GM19455 (cell line): ENCODE measurements at regions not wholly inside any gene's neighbourhood (a gene's known extent, or its start where the extent isn't known, plus 50 kb on each side); places are given as distances from the start of the nearest gene placed in this dataset.

Source experiments
- ATAC-seq: cut with Tn5 transposase; IDR thresholded peaks from one replicate; pipeline ENCODE4 v1.9.1; 2021; ENCODE audit not compliant: unreplicated experiment

GRCh38 chr9:74309654-74310053, 187.5 kb upstream of the RORB start:
- ATAC-seq, result no peak

DNA sequence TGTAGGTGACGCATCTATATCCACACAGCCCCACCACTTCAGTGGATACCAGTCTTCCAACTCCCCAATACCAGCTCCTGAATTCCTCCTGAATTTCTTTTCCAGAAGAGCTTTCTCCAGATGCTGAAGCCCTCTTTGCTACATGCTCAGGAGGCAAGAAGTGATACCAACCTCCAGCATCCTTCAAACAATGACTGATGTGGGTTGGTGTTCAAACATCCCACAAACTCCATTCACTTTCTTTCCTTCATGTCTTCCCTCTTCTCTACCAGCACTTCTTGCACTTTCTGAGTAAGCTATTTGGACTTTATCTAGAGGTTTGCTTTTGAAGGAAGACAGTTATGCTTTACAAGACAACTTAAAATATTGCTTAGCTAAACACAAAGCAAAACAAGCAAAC, 179.9 kb upstream of the RORB start:
- no peak for ATAC-seq

GRCh38 chr9:74321396-74321795, 175.7 kb upstream of the RORB start:
- ATAC-seq, result no peak

- no peak for ATAC-seq
Measured at GRCh38 chr9:74322661-74323314, 174.3 kb upstream of the RORB start.

DNA sequence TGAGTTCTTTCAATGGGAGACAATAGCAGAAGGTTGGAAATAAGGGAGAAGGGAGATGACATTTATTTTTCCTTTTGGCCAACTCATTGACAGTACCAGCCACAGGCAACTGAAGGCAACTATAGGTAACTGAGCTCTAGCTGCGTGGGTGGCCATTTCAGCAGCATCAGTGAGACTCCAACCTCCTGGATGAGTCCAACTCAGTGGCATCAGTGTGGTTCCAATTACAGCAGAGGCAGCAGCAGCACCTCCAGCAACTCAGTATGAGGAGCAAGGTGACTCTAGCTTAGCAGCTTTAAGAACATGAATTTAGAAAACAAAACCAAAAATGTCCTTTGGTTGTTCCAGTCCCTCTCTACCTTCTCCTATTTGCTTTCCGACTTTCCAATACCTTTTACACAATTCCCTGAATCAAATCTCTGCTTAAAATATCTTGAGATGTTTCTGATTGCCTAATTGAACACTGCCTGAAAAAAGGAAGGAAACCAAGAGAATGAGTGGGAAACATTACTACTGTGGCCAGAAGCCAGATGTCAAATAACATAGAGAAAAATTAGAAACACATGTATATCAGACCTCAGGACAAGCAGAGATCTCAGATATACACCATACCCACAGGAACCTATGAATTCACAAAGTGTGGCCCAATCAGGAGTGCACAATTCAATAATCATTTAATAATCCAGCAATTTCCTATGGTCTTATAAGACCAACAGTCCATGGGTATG, 166.5 kb upstream of the RORB start:
- no peak for ATAC-seq

DNA sequence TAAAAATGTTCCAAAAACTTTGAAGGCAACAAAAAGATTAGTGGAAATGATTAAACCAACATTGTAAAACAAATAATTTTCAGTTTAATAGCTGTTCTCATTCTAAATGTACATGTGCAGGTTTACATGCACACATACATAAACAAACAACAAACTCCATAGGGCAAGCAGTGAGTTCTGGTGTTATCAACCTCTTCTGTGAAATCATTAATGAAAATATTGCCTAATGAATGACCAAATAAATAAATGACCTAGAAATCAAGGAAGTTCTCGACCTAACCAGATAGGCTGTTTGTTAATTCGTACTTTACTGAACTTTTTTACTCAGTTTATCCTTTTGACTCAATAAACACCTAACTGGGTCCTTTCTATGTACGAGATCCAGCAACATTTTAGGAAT, 165.5 kb upstream of the RORB start:
- ATAC-seq, result no peak

- no peak for ATAC-seq
Measured at GRCh38 chr9:74333384-74334032, 163.6 kb upstream of the RORB start.

DNA sequence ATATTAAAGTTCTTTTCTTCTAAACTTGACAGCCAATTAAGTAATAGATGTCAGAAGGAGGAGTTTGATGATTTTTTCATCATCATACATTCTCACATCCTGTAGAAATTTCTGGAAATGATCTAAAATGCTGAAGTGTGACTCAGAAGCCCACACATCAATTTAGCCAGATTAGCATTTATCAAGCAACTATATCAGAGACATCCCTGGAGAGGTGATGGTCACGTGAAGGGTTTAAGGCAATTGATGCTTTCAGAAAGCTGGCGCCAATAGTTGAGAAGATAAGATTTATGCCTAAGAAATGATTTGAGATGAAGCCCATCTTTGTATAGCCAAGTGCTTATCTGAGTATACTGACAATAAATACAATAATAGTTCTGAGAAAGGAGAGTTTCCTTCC, 162.9 kb upstream of the RORB start:
- no peak for ATAC-seq

DNA sequence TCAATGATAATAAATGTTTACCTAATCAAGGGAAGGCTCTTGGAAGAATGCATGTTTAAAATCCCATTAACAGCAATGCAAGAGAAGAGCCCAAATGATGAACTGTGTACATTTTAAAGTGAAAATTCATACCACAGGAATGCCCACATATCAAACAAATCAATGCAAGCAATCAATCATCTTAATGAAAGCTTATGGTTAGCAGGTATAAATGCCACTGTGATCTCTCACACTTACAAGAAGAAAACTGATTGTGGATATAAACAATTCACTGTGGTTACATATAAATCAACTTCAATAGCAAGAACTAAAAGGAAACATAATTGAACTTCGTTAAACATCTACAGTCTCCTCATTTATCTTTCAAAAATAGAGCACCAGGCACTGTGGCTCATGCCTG, 161.0 kb upstream of the RORB start:
- ATAC-seq, result no peak

DNA sequence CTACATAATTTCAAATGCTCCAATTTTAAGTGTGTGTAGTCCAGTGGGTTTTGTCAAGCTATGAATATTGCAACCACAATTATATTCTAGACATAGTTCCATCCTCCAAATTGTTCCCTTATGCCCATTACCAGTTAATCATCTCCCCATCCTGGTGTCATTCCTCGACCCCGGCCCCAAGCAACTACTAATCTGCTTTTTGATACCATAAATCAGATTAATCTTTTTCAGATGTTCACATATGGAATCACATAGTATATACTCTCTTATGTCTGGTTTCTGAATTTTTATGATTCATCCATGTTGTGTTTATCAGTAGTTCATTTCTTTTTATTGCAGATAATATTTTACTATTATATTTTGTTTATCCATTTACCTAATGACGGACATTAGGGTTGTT, 148.4 kb upstream of the RORB start:
- no peak for ATAC-seq

DNA sequence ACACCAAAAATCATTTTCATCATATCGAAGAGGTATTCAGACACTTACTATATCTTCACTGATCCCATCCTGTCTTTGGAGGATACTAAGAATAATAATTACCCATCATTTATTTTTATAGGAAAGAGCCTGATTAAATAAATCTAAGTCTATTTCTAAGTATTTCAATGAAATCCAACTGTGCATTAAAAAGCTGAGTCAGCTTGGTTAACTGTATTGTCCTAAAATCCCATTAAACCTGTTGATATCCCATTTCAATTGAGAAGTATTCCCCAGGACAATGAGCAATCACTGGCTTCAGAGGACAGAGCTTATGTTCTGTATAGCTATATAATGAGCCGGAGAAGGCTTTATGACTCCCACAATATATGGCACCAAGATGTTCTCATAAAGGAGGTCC, 142.0 kb upstream of the RORB start:
- no peak for ATAC-seq

DNA sequence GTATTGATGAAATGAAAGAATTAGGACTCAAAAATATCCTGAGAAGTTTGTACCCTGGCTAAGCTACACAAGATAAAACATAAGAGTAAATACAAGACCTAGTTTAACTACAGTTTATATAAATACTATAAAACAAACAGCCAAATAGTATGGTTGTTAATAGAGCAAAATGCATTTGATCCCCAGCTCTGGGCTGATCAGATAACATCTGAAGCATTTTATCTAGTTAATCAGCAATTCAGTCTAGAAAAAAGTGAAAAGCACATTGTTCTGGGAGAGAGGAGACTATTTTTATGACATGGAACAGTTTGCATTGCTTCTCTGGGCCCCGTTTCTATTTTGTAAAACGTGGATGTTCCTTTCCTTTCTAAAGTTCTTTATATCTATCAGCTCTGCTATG, 139.6 kb upstream of the RORB start:
- no peak for ATAC-seq

GRCh38 chr9:74358959-74359358, 138.2 kb upstream of the RORB start:
- ATAC-seq, result no peak

GRCh38 chr9:74361508-74361907, 135.6 kb upstream of the RORB start:
- no peak for ATAC-seq

DNA sequence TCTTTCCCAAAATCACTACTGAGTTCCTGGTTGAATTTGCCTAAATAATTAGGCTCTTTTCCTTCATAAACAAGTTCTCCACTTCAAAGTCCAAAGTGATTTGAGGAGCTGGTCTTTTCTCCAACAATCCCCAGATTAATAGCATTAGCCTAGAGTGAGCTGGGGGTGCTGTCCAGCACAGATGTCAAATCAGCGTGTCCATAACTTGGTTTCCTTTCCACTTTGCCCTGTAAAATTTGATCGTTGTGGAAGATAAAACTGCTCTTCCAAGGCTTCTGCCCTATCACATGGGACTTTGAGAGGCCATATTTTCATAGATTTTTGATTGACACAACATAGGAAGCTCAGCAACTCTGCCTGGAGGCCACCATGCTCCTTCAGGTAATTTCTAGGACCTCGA, 134.7 kb upstream of the RORB start:
- no peak for ATAC-seq

DNA sequence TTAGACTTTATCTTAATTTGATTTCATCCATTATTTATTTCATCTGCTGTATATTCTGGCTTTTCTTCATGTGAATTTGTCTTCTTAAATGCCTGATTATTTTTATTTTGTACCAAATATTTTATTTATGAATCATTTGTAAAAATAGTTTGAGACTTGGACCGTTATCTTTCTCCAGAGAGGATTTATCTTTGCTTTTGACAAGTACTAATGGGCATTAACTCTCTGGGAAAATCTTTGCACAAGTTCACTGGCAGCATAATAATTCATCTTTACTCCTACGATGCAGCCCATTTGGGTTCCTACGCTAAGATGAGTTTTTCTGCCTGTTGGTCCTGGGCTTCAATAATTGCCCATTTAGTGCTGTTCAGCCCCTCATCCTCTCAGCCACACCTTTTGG, 131.0 kb upstream of the RORB start:
- ATAC-seq, result no peak

GRCh38 chr9:74369844-74370243, 127.3 kb upstream of the RORB start:
- ATAC-seq, result no peak

- no peak for ATAC-seq
Measured at GRCh38 chr9:74373348-74373747, 123.8 kb upstream of the RORB start.

- no peak for ATAC-seq
Measured at GRCh38 chr9:74379718-74380117, 117.4 kb upstream of the RORB start.

DNA sequence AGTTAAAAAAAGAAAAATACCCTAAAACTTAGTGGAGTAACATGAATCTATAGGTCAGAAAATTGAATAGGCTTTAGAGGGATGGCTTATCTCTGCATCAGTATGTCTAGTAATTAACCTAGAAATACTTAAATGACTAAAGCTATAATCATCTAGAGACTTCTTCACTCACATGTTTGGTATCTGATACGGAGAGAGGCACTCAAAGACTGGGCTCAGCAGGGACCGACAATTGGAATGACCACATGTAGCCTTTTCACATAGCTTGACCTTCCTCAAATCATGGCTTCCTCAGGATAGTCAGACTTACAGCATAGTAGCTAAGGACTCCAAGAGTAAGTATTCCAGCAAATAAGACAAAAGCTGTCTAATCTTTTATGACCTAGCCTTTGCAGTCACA, 105.3 kb upstream of the RORB start:
- no peak for ATAC-seq

DNA sequence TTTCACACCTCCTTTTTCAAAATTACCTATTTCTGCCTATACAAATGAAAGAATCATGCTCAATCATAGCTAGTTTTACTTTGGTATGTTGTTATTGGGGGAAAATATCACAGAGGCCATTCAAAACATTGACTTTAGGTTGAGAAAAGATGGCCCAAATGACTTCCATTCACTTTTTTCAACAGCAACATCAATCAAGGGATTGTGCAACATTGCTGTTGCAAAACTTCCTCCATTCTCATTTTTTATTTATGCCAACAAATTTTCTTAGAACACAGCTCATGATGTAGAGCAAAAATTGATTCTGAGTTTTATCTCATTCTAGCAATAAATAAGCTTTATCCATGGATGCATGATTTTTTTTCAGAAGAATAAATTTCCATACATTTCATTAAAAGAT, 93.6 kb upstream of the RORB start:
- ATAC-seq, result no peak

GRCh38 chr9:74404620-74405019, 92.5 kb upstream of the RORB start:
- ATAC-seq, result no peak
